H1 (cell line): ENCODE measurements at regions not wholly inside any gene's neighbourhood (a gene's known extent, or its start where the extent isn't known, plus 50 kb on each side); places are given as distances from the start of the nearest gene placed in this dataset.

ENCODE experiments used
- CHD2 ChIP-seq: IDR thresholded peaks from 2 replicates; pipeline ENCODE4 v1.6.1; 2012; ENCODE audit warnings: low read length, improper control_type of control experiment
- EZH2 ChIP-seq: fragments of 200-600 bp; sonication (generic); IDR thresholded peaks from 2 replicates; pipeline ENCODE4 v1.7.1; 2012; ENCODE audit warnings: low read depth, mild to moderate bottlenecking, moderate library complexity, low read length, inconsistent platforms; ENCODE audit not compliant: severe bottlenecking
- POU5F1 ChIP-seq: IDR thresholded peaks from 2 replicates; pipeline ENCODE4 v1.6.1; 2011; ENCODE audit warnings: low read depth, mild to moderate bottlenecking, low read length, moderate library complexity
- RFX5 ChIP-seq: IDR thresholded peaks from 2 replicates; pipeline ENCODE4 v1.6.1; 2011; ENCODE audit warnings: low read depth, low read length, improper control_type of control experiment, borderline replicate concordance
- SUZ12 ChIP-seq: fragments of 200-600 bp; sonication (generic); IDR thresholded peaks from 2 replicates; pipeline ENCODE4 v1.6.1; 2012; ENCODE audit warnings: mild to moderate bottlenecking, inconsistent platforms, low read length, moderate library complexity, mixed read lengths
- TF ChIP-seq, protein P1 (sequence below): fragments of 300-600 bp; sonication (generic); IDR thresholded peaks from 2 replicates; pipeline ENCODE4 v1.7.1; 2012; ENCODE audit warnings: low read length, moderate library complexity, mild to moderate bottlenecking, inconsistent platforms; ENCODE audit not compliant: insufficient replicate concordance

DNA sequence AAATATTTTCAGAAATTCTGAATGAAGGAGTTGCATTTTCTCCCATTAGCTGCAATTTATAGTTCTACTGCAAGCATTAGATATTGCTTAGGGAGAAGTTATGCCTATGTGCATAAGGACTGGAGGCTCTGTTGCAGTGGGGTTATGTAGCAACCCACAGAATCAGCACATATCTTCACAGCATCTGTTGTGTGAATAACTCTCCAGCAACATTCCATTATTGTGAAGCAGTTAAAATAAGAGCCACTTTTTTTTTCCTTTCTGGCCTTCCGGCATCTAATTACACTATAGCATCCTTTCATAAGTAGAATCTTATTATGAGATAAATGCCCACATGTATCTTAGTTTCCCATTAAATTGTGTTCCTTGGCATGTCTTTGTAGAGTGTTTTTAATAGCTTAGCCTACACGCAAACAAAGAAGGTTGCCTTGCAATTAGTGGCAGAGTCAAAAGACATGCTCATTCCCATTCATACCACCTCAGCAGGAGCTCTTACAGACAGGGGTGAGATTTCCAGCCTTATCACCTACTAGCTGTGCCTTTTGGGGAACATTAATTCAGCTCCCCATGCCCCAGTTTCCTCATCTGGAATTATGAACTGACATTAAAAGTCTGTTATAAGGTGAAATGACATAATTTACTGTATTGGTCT, 596.0 kb upstream of the GOT2 start (continued):
- TF ChIP-seq, protein P1, sequence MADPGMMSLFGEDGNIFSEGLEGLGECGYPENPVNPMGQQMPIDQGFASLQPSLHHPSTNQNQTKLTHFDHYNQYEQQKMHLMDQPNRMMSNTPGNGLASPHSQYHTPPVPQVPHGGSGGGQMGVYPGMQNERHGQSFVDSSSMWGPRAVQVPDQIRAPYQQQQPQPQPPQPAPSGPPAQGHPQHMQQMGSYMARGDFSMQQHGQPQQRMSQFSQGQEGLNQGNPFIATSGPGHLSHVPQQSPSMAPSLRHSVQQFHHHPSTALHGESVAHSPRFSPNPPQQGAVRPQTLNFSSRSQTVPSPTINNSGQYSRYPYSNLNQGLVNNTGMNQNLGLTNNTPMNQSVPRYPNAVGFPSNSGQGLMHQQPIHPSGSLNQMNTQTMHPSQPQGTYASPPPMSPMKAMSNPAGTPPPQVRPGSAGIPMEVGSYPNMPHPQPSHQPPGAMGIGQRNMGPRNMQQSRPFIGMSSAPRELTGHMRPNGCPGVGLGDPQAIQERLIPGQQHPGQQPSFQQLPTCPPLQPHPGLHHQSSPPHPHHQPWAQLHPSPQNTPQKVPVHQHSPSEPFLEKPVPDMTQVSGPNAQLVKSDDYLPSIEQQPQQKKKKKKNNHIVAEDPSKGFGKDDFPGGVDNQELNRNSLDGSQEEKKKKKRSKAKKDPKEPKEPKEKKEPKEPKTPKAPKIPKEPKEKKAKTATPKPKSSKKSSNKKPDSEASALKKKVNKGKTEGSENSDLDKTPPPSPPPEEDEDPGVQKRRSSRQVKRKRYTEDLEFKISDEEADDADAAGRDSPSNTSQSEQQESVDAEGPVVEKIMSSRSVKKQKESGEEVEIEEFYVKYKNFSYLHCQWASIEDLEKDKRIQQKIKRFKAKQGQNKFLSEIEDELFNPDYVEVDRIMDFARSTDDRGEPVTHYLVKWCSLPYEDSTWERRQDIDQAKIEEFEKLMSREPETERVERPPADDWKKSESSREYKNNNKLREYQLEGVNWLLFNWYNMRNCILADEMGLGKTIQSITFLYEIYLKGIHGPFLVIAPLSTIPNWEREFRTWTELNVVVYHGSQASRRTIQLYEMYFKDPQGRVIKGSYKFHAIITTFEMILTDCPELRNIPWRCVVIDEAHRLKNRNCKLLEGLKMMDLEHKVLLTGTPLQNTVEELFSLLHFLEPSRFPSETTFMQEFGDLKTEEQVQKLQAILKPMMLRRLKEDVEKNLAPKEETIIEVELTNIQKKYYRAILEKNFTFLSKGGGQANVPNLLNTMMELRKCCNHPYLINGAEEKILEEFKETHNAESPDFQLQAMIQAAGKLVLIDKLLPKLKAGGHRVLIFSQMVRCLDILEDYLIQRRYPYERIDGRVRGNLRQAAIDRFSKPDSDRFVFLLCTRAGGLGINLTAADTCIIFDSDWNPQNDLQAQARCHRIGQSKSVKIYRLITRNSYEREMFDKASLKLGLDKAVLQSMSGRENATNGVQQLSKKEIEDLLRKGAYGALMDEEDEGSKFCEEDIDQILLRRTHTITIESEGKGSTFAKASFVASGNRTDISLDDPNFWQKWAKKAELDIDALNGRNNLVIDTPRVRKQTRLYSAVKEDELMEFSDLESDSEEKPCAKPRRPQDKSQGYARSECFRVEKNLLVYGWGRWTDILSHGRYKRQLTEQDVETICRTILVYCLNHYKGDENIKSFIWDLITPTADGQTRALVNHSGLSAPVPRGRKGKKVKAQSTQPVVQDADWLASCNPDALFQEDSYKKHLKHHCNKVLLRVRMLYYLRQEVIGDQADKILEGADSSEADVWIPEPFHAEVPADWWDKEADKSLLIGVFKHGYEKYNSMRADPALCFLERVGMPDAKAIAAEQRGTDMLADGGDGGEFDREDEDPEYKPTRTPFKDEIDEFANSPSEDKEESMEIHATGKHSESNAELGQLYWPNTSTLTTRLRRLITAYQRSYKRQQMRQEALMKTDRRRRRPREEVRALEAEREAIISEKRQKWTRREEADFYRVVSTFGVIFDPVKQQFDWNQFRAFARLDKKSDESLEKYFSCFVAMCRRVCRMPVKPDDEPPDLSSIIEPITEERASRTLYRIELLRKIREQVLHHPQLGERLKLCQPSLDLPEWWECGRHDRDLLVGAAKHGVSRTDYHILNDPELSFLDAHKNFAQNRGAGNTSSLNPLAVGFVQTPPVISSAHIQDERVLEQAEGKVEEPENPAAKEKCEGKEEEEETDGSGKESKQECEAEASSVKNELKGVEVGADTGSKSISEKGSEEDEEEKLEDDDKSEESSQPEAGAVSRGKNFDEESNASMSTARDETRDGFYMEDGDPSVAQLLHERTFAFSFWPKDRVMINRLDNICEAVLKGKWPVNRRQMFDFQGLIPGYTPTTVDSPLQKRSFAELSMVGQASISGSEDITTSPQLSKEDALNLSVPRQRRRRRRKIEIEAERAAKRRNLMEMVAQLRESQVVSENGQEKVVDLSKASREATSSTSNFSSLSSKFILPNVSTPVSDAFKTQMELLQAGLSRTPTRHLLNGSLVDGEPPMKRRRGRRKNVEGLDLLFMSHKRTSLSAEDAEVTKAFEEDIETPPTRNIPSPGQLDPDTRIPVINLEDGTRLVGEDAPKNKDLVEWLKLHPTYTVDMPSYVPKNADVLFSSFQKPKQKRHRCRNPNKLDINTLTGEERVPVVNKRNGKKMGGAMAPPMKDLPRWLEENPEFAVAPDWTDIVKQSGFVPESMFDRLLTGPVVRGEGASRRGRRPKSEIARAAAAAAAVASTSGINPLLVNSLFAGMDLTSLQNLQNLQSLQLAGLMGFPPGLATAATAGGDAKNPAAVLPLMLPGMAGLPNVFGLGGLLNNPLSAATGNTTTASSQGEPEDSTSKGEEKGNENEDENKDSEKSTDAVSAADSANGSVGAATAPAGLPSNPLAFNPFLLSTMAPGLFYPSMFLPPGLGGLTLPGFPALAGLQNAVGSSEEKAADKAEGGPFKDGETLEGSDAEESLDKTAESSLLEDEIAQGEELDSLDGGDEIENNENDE = no peak
- TF ChIP-seq SUZ12 = no peak
- no peak for TF ChIP-seq CHD2
- no peak for TF ChIP-seq POU5F1
- no peak for TF ChIP-seq EZH2
- no peak for TF ChIP-seq RFX5
